RCC 7860 (cell line): ENCODE measurements at regions not wholly inside any gene's neighbourhood (a gene's known extent, or its start where the extent isn't known, plus 50 kb on each side); places are given as distances from the start of the nearest gene placed in this dataset.
"Not testable (repeated sequence)": the region's sequence is repeated elsewhere in the genome, so short reads cannot be mapped to it uniquely, and the experiment has no call there.

Experiments
- DNase-seq: peaks from one replicate; pipeline ENCODE4 v3.0.0-alpha.2; 2015; ENCODE audit warnings: low spot score
- FAIRE-seq: peaks from 2 replicates; lab custom pipeline; 2012; peaks lifted over from hg19 to GRCh38; lab: Jason Lieb, UNC

- FAIRE-seq (no peak), DNase-seq (no peak)
These were observed 62.1 kb upstream of the TEKT1 start for GRCh38 chr17:6893382-6894205.

- DNase-seq: no peak
These were observed 62.6 kb upstream of the TEKT1 start for GRCh38 chr17:6894206-6894528.

GRCh38 chr17:6901086-6901485 is 69.6 kb upstream of the TEKT1 start:
- DNase-seq (no peak), FAIRE-seq (no peak)

More at GRCh38 chr17:6894206-6894528, 62.6 kb upstream of the TEKT1 start:
- FAIRE-seq: no peak

GRCh38 chr17:6903326-6903900 is 71.9 kb upstream of the TEKT1 start:
- FAIRE-seq (no peak), DNase-seq (no peak)

- FAIRE-seq (no peak), DNase-seq (no peak)
These were observed 77.3 kb upstream of the TEKT1 start for GRCh38 chr17:6908807-6909206.

- peak; percentile 46 for DNase-seq
- peak; percentile 55 for FAIRE-seq
These were observed 79.6 kb upstream of the TEKT1 start for GRCh38 chr17:6910987-6911603.

GRCh38 chr17:6912110-6913051 is 80.9 kb upstream of the TEKT1 start:
- no peak for DNase-seq
- FAIRE-seq: no peak

GRCh38 chr17:6913608-6914443 is 82.0 kb upstream of the ALOX12 start:
- no peak for DNase-seq
- no peak for FAIRE-seq

- FAIRE-seq (no peak), DNase-seq (peak; percentile 14)
These were observed 81.1 kb upstream of the ALOX12 start for GRCh38 chr17:6914711-6915110.

- FAIRE-seq (no peak), DNase-seq (no peak)
These were observed 80.2 kb upstream of the ALOX12 start for GRCh38 chr17:6915620-6916019.

GRCh38 chr17:6919158-6919557 is 76.7 kb upstream of the ALOX12 start:
- no peak for DNase-seq

GRCh38 chr17:6923385-6923784 is 72.5 kb upstream of the ALOX12 start:
- FAIRE-seq: no peak
- DNase-seq: no peak

More at GRCh38 chr17:6919158-6919557, 76.7 kb upstream of the ALOX12 start:
- FAIRE-seq: no peak

- no peak for DNase-seq
- no peak for FAIRE-seq
These were observed 71.6 kb upstream of the ALOX12 start for GRCh38 chr17:6924208-6924607.

GRCh38 chr17:6926667-6927066 is 69.2 kb upstream of the ALOX12 start:
- FAIRE-seq: no peak
- DNase-seq: no peak

GRCh38 chr17:6927290-6928126 is 68.3 kb upstream of the ALOX12 start:
- DNase-seq (no peak), FAIRE-seq (no peak)

GRCh38 chr17:6928193-6928592 is 67.7 kb upstream of the ALOX12 start:
- DNase-seq (no peak), FAIRE-seq (no peak)

GRCh38 chr17:6930749-6931148 is 65.1 kb upstream of the ALOX12 start:
- no peak for FAIRE-seq
- DNase-seq: no peak

GRCh38 chr17:6934544-6934943 is 61.3 kb upstream of the ALOX12 start:
- FAIRE-seq, DNase-seq: not testable (repeated sequence)

GRCh38 chr17:6936370-6937028 is 59.4 kb upstream of the ALOX12 start:
- no peak for FAIRE-seq

More at GRCh38 chr17:6936370-6937028, 59.4 kb upstream of the ALOX12 start:
- no peak for DNase-seq
